CD4-positive, alpha-beta memory T cell (primary cell): ENCODE measurements at regions not wholly inside any gene's neighbourhood (a gene's known extent, or its start where the extent isn't known, plus 50 kb on each side); places are given as distances from the start of the nearest gene placed in this dataset.

Source experiments
- CTCF ChIA-PET: fragments of 350-600 bp; sonication (Branson Sonifier 250); formaldehyde crosslinking; loops from one replicate; lab custom pipeline; 2021; ENCODE audit warnings: inconsistent platforms; ENCODE audit not compliant: partially characterized antibody; lab: Charles Lee
- POLR2A ChIA-PET: fragments of 350-600 bp; sonication (Branson Sonifier 250); formaldehyde crosslinking; loops from one replicate; lab custom pipeline; 2021; ENCODE audit not compliant: partially characterized antibody; lab: Charles Lee
- DNase-seq, 5 donors: peaks; one replicate each; pipeline versions ENCODE4 v3.0.0 to v3.0.0-alpha.2; 2020 to 2022; ENCODE audit warnings: mixed read lengths in 1 of 5
- H3K27ac ChIP-seq: one replicate; pipeline ENCODE4 v1.7.0; 2013; ENCODE audit warnings: low read depth, low read length
- H3K27me3 ChIP-seq: 2 replicates; pipeline ENCODE4 v1.7.0; 2013; ENCODE audit warnings: mild to moderate bottlenecking, low read length, moderate library complexity; ENCODE audit not compliant: insufficient read depth
- H3K36me3 ChIP-seq: 2 replicates; pipeline ENCODE4 v1.7.0; 2013; ENCODE audit warnings: mild to moderate bottlenecking, low read length, moderate library complexity; ENCODE audit not compliant: insufficient read depth
- H3K4me1 ChIP-seq: 2 replicates; pipeline ENCODE4 v1.7.0; 2013; ENCODE audit warnings: mild to moderate bottlenecking, low read length, moderate library complexity; ENCODE audit not compliant: insufficient read depth
- H3K4me3 ChIP-seq, 2 donors: one replicate each; pipeline ENCODE4 v1.7.0; 2013; ENCODE audit warnings: low read length in 2 of 2, mild to moderate bottlenecking in 1 of 2
- H3K9me3 ChIP-seq, 2 donors: one replicate each; pipeline ENCODE4 v1.7.0; 2013; ENCODE audit warnings: low read length in 2 of 2, control low read depth in 1 of 2; ENCODE audit not compliant: control insufficient read depth in 1 of 2
- H3K27ac Mint-ChIP-seq, 7 donors: one replicate each; pipeline ENCODE4 v1.8.0; 2020 to 2021; ENCODE audit warnings: mixed read lengths in 7 of 7, mild to moderate bottlenecking in 6 of 7, inconsistent platforms in 3 of 7, moderate library complexity in 3 of 7
- H3K27me3 Mint-ChIP-seq, 2 donors: one replicate each; pipeline ENCODE4 v1.8.0; 2020 to 2021; ENCODE audit warnings: mixed read lengths in 2 of 2
- H3K36me3 Mint-ChIP-seq, 2 donors: one replicate each; pipeline ENCODE4 v1.8.0; 2020 to 2021; ENCODE audit warnings: mixed read lengths in 2 of 2, inconsistent platforms in 1 of 2, mild to moderate bottlenecking in 1 of 2
- H3K4me1 Mint-ChIP-seq, 4 donors: one replicate each; pipeline ENCODE4 v1.8.0; 2020 to 2021; ENCODE audit warnings: mixed read lengths in 4 of 4, mild to moderate bottlenecking in 1 of 4
- H3K4me3 Mint-ChIP-seq, 8 donors: one replicate each; pipeline ENCODE4 v1.8.0; 2020 to 2021; ENCODE audit warnings: mixed read lengths in 8 of 8, mild to moderate bottlenecking in 7 of 8, moderate library complexity in 6 of 8, inconsistent platforms in 3 of 8
- H3K9me3 Mint-ChIP-seq, 8 donors: one replicate each; pipeline ENCODE4 v1.8.0; 2020 to 2021; ENCODE audit warnings: mixed read lengths in 8 of 8, mild to moderate bottlenecking in 5 of 8, inconsistent platforms in 3 of 8, moderate library complexity in 1 of 8
- intact Hi-C: fragments of 100-400 bp; cut with micrococcal nuclease; formaldehyde crosslinking; loops from one replicate; pipeline ENCODE4 v1.15.1; 2023

- Mint-ChIP-seq H3K4me1 (peaks cover 0 to 1% (median 0%) of the 10 kb centered on the region in 4 donors), H3K36me3 (peaks cover 10% of the 10 kb centered on the region in 2 donors), H3K27me3 (no peaks in the 10 kb centered on the region), H3K9me3 (peaks cover 0 to 17% (median 4%) of the 10 kb centered on the region in 8 donors), H3K4me3 (no peak overlapping the region), H3K27ac (no peak overlapping the region)
- no peak overlapping the region for H3K4me3 ChIP-seq
- no peak for DNase-seq
- no peaks in the 10 kb centered on the region for H3K36me3 ChIP-seq
- intact Hi-C loops: no loop called here
- ChIA-PET POLR2A (no interaction called here), CTCF (no interaction called here)
- no peaks in the 10 kb centered on the region for H3K27me3 ChIP-seq
- peaks cover 0 to 7% of the 10 kb centered on the region in 2 donors for H3K9me3 ChIP-seq
- H3K27ac ChIP-seq: no peak overlapping the region
- no peaks in the 10 kb centered on the region for H3K4me1 ChIP-seq
Observed at GRCh38 chr2:43100362-43100882, 126.0 kb downstream of the ZFP36L2 start.

- ChIA-PET POLR2A (no interaction called here), CTCF (interaction anchor here (0.5 kb wide), 1 partner anchor 11 kb away, joined by 3 read pairs; no protein-coding TSS in a partner anchor)
- Mint-ChIP-seq H3K4me3 (no peak overlapping the region), H3K27me3 (no peaks in the 10 kb centered on the region), H3K36me3 (peaks cover 10 to 13% of the 10 kb centered on the region in 2 donors), H3K4me1 (peaks cover 0 to 1% (median 0%) of the 10 kb centered on the region in 4 donors), H3K27ac (no peak overlapping the region), H3K9me3 (peaks cover 2 to 17% (median 5%) of the 10 kb centered on the region in 8 donors)
- Histone ChIP-seq H3K27ac (no peak overlapping the region), H3K4me1 (no peaks in the 10 kb centered on the region), H3K27me3 (no peaks in the 10 kb centered on the region), H3K9me3 (peaks cover 0 to 7% of the 10 kb centered on the region in 2 donors), H3K4me3 (no peak overlapping the region), H3K36me3 (no peaks in the 10 kb centered on the region)
- DNase-seq: no peak
- intact Hi-C loops: no loop called here
Observed at GRCh38 chr2:43099797-43100196, 126.6 kb downstream of the ZFP36L2 start.

- Histone ChIP-seq H3K4me1 (no peaks in the 10 kb centered on the region), H3K4me3 (no peak overlapping the region), H3K9me3 (peaks cover 0 to 7% of the 10 kb centered on the region in 2 donors), H3K27me3 (no peaks in the 10 kb centered on the region), H3K27ac (no peak overlapping the region), H3K36me3 (no peaks in the 10 kb centered on the region)
- H3K4me1 Mint-ChIP-seq: peaks cover 0 to 1% (median 0%) of the 10 kb centered on the region in 4 donors
- peaks cover 2 to 22% (median 5%) of the 10 kb centered on the region in 8 donors for H3K9me3 Mint-ChIP-seq
- CTCF ChIA-PET: no interaction called here
- intact Hi-C loops: no loop called here
- no peak overlapping the region for H3K4me3 Mint-ChIP-seq
- POLR2A ChIA-PET: no interaction called here
- DNase-seq: no peak
- peaks cover 0 to 2% of the 10 kb centered on the region in 2 donors for H3K27me3 Mint-ChIP-seq
- no peak overlapping the region for H3K27ac Mint-ChIP-seq
- H3K36me3 Mint-ChIP-seq: peaks cover 11 to 14% of the 10 kb centered on the region in 2 donors
Observed at GRCh38 chr2:43098539-43098938, 127.9 kb downstream of the ZFP36L2 start.

GRCh38 chr2:43097644-43098408, 128.6 kb downstream of the ZFP36L2 start:
- no peak for DNase-seq
- POLR2A ChIA-PET: no interaction called here

GRCh38 chr2:43095533-43096295, 130.7 kb downstream of the ZFP36L2 start:
- H3K36me3 Mint-ChIP-seq: peaks cover 15 to 17% of the 10 kb centered on the region in 2 donors
- no peak overlapping the region for H3K4me3 Mint-ChIP-seq
- Histone ChIP-seq H3K36me3 (no peaks in the 10 kb centered on the region), H3K4me1 (no peaks in the 10 kb centered on the region), H3K4me3 (no peak overlapping the region), H3K27me3 (no peaks in the 10 kb centered on the region), H3K27ac (no peak overlapping the region), H3K9me3 (peaks cover 0 to 7% of the 10 kb centered on the region in 2 donors)
- H3K27me3 Mint-ChIP-seq: peaks cover 0 to 2% of the 10 kb centered on the region in 2 donors
- peaks cover 2 to 31% (median 10%) of the 10 kb centered on the region in 8 donors for H3K9me3 Mint-ChIP-seq
- intact Hi-C loops: no loop called here
- ChIA-PET POLR2A (no interaction called here), CTCF (no interaction called here)
- H3K27ac Mint-ChIP-seq: no peak overlapping the region
- H3K4me1 Mint-ChIP-seq: no peaks in the 10 kb centered on the region
- DNase-seq: no peak

More at GRCh38 chr2:43097644-43098408, 128.6 kb downstream of the ZFP36L2 start:
- no peaks in the 10 kb centered on the region for H3K27me3 ChIP-seq
- CTCF ChIA-PET: no interaction called here
- H3K36me3 Mint-ChIP-seq: peaks cover 11 to 17% of the 10 kb centered on the region in 2 donors
- H3K9me3 ChIP-seq: peaks cover 0 to 7% of the 10 kb centered on the region in 2 donors
- no peaks in the 10 kb centered on the region for H3K36me3 ChIP-seq
- no peak overlapping the region for H3K4me3 ChIP-seq
- H3K27me3 Mint-ChIP-seq: peaks cover 0 to 2% of the 10 kb centered on the region in 2 donors
- peaks cover 2 to 24% (median 6%) of the 10 kb centered on the region in 8 donors for H3K9me3 Mint-ChIP-seq
- no peaks in the 10 kb centered on the region for H3K4me1 ChIP-seq
- no peak overlapping the region for H3K4me3 Mint-ChIP-seq
- H3K27ac Mint-ChIP-seq: no peak overlapping the region
- intact Hi-C loops: no loop called here
- no peak overlapping the region for H3K27ac ChIP-seq
- no peaks in the 10 kb centered on the region for H3K4me1 Mint-ChIP-seq

DNA sequence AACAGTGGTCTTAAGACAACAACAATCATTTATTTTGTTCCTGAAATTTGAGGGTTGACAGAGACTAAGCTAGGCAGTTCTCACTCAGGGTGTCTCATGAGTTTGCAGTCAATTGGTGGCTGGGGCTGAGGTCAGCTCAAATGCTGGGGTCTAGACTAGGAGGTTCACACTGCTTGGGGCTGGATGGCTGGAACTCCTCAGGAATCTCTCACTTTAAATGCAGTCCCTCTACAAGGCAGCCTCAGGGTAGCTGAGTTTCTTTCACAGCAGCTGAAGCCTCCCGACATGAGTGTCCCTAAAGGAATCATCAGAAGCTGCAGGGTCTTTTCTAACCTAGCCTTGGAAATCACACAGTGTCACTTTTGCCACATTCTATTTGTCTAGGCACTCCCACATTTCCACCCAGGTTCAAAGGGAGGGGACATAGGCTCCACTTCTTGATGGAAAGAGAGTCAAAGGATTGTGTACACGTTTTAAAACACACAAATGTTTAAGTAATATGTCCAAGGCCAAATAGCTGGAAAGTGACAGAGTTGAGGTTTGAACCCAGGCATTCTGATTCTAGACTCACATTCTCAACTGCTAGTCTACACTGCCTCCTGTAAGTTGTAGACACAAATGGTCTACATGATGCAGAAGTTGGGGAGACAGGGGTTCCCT, 133.8 kb downstream of the ZFP36L2 start:
- Histone ChIP-seq H3K9me3 (peaks cover 0 to 7% of the 10 kb centered on the region in 2 donors), H3K4me3 (no peak overlapping the region), H3K4me1 (no peaks in the 10 kb centered on the region), H3K36me3 (no peaks in the 10 kb centered on the region), H3K27me3 (no peaks in the 10 kb centered on the region), H3K27ac (no peak overlapping the region)
- H3K27ac Mint-ChIP-seq: no peak overlapping the region
- ChIA-PET POLR2A (no interaction called here), CTCF (no interaction called here)
- H3K36me3 Mint-ChIP-seq: peaks cover 10 to 15% of the 10 kb centered on the region in 2 donors
- DNase-seq: no peak
- H3K9me3 Mint-ChIP-seq: peaks cover 2 to 39% (median 19%) of the 10 kb centered on the region in 8 donors
- H3K4me1 Mint-ChIP-seq: no peaks in the 10 kb centered on the region
- intact Hi-C loops: no loop called here
- H3K4me3 Mint-ChIP-seq: no peak overlapping the region
- peaks cover 0 to 2% of the 10 kb centered on the region in 2 donors for H3K27me3 Mint-ChIP-seq
